ENCODE measurements at regions not wholly inside any gene's neighbourhood (a gene's known extent, or its start where the extent isn't known, plus 50 kb on each side); places are given as distances from the start of the nearest gene placed in this dataset.
"Not testable (repeated sequence)": the region's sequence is repeated elsewhere in the genome, so short reads cannot be mapped to it uniquely, and the experiment has no call there.

GRCh38 chr7:96558530-96558929, 151.1 kb downstream of the SEM1 start:
- no peak for DNase-seq

DNA sequence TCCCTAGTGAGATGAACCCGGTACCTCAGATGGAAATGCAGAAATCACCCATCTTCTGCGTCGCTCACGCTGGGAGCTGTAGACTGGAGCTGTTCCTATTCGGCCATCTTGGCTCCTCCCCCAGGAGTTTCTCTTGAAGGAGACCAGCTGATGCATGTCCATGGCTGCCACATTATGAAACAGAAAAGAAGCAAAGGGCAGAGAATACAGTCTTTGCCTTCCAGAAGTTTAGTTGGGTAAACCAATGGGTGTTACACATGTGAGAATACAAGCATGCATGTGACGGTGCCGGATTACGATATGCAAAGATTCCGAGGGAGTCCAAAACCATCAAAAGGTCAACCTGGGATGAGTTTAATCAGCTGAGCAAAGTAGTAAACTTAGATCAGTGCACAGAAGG, 151.6 kb downstream of the SEM1 start:
- DNase-seq, result no peak

- not testable (repeated sequence) for DNase-seq
Observed at GRCh38 chr7:96557598-96557997, 152.0 kb downstream of the SEM1 start.

- DNase-seq, result peak; percentile 39
Observed at GRCh38 chr7:96548664-96549063, 161.0 kb downstream of the SEM1 start.

DNA sequence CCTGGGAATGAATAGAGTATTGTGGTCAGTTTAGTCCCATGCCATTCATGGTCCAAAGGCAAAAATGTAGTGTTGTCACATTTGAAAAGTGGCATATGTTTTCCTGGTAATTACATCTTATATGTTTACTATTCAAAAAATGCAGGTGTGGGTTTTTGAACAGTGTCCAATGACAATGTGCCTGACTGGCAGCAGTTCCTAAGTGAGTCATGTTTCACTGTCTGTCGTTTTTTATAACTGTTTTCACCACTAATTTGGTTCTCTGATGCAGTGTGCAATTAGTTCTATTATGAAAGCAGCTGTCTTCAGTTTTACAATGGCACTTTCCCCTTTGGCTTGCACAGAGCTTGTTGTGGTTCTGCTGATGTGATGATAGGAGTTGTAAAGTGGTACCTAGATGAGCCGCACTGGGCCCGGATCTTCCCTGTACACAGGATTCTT, 162.3 kb downstream of the SEM1 start:
- DNase-seq, result peak; percentile 96

- no peak for DNase-seq
Observed at GRCh38 chr7:96546426-96546825, 163.2 kb downstream of the SEM1 start.

DNA sequence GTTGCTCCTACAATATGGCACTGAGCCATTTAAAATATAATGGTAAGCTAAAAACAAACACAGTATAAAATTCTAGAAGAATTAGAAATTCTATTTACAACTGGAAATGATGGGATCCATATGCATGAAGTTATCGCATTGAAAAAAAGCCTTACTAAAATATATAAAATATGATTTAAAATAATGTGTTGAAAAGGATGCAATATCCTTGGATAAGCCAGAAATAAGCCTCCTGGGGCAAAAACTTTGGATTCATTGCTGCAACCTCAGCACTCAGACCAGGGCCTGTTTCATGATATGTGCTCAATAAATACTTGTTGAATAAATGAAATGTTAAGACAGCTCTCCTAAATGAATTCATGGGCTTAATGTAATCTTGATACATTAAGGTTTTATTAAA, 170.2 kb downstream of the SEM1 start:
- DNase-seq, result no peak

GRCh38 chr7:96538632-96539031, 171.0 kb downstream of the SEM1 start:
- no peak for DNase-seq

DNA sequence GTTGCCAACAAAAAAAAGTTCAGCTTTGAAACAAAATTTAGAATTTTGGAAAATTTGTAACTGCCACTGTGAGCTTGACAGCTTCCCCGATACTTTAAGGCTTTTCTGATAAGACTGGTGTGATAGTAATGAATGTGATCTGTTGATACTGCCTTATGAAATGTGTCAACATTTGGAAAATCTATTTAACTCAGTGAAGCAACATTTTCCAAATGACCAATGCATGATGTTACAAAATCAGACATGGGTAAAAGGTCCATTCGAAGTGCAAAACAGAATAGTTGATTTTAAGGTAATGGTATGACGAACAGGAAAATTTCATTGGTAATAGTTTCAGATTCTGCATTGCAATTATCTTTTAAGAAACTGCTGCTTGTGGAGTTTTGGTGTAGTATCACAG, 175.4 kb downstream of the SEM1 start:
- DNase-seq, result no peak

DNA sequence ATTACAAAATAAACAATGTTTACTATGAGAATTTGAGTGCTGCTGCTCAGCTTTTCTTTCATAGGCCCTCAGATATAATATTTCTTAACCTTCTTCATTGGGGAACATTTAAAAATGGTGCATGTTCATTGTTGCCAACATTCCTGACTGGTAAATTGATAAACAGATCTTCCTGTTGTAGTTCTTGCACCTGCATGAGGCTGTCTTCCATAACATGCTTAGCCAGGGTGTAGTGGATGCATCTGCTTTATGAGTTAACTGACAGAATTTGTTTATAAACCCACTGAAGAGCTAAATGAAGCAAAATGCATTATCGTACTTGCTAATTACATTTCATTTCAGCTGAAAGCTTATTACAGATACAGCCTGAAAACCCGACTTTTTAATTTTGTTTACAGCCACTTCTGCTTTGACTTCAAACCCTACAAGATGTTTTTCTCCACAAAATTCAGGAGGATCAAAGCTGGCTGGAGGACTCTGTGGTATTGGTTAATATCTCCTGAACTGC, 177.2 kb downstream of the SEM1 start:
- no peak for DNase-seq

- no peak for DNase-seq
Observed at GRCh38 chr7:96531331-96531730, 178.3 kb downstream of the SEM1 start.

DNA sequence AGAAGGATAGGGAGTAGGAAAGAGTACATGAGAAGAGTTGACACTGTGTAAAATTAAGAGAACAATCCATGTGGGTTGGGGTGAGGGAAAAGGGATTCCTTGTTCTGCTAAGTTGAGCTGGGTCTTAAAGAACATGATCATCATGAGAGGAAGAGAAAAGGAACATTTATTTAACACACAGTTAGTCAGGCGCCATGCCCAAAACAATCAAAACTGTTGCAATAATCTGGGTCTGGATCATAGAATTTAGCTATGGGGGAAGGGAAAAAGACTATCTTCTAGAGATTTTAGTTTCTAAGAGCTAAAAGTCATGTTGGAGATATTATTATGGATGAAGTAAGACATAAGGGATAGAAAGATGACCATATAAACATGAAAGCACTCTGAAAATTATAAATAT, 178.9 kb downstream of the SEM1 start:
- DNase-seq, result no peak

- peak; percentile 9 for DNase-seq
Observed at GRCh38 chr7:96527133-96527827, 182.4 kb downstream of the SEM1 start.

DNA sequence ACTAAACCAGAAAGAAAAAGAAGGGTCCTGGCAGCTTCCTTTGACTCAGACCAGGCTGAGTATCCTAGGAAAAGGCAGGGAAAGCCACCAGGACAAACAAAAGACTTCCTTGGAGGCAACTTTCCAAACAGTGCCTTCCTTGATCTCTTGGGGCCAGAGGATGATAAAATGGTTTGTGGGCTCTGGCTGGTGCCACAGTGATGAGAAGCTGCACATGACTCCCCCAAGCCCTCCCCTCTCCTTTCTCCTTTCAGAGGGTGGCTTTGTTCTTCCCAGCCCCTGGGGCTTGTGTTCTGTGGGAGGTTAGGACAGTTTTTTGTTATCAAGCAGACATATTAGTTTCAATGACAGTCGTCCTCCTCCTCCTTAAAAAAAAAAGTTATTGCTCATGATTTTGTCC, 183.2 kb downstream of the SEM1 start:
- no peak for DNase-seq

DNA sequence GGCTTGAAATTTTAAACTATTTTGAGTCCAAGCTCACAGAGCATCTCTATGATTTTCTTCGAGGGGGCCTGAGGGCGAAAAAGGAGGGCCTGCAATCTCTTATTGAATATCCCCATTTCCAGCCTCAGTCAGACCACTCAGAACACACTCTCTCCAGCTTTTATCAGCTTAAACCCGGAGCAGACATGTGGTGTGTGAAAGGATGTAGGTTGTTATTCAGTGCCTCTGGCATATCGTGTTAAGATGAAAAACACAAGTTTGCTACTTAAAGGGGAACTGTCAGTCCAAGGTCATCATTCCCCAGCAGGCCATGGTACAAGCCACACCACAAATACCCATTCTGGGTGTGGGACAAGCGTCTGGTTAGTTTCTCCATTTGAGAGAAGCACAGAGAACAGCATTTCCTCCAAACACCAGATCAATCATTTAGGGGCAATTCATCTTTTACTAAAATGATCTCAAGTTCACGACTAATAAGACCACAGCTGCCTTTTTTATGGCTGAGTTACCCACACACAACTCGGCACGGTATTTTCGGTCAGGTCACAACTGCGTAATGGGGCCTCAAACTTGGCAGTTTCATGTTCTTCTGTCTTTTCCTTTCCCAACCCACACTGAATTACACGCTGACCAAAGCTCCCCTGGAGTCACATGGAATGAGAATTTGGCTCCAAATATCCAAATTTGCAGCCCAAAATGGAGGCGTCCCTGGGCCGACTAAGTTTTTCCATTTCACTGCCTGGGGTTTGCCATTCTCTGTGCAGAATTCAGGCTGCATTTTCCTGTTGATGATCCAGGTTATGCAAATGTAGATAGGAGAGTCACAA, 188.4 kb downstream of the SEM1 start:
- DNase-seq, result no peak

GRCh38 chr7:96508371-96508770, 186.5 kb upstream of the SLC25A13 start:
- DNase-seq, result peak; percentile 96

GRCh38 chr7:96503597-96503996, 181.7 kb upstream of the SLC25A13 start:
- no peak for DNase-seq

DNA sequence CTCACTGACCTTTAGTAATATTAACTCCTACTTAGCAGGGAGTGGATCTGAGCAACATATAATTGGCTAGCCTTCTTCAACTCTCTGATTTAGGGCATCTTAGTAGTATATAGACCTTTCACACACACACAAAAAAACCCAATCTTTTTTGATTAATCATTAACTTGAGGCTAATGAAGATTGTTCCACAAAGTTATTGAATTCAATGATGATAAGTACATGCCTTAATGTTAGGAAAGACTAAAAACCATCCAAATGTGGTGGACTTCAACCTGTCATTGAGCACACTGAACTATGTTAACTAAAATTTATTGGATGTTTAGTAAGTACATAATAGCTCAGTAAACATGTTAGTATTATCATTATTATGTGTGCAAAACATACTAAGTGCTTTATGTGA, 179.4 kb upstream of the SLC25A13 start:
- no peak for DNase-seq

GRCh38 chr7:96499532-96499931, 177.6 kb upstream of the SLC25A13 start:
- DNase-seq, result no peak

DNA sequence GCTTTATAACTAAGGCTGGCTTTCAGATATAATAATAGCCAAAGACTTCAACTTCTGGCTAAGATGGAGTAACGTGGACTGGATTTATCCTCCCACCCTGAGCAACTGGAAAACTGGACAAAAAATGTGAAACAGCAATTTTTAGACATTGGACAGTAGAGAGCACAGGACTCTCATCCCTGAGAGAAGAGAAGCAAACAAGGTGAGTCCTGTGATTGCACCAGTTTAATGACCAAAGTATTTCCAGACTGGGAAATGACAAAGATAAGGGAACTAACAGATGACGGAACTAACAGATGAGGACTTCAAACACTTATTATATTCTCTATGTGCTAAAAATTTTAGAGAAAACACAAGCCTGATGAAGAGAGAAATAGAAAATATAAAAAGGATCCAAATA, 175.7 kb upstream of the SLC25A13 start:
- no peak for DNase-seq

DNA sequence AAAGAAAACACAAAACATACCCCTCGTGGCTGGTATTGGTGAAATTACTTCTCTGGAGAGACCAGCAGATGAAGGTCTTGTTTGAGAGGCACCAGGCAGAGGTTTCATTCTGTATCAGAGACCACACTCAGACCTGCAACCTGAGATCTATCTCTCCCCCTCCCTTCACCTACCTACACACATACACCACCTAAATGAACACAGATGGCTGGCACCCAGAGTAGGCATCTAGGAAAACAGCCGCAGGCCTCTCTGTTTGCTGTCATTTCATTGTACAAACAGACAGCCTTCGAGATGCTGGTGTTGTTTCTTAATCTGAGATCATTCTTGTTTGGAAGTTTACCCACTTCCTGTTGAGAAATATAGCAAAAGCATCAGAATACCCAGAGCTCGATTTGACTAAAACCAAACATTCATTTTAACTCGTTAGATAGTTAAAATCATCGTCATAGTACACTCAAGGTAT, 173.9 kb upstream of the SLC25A13 start:
- DNase-seq, result peak; percentile 84

DNA sequence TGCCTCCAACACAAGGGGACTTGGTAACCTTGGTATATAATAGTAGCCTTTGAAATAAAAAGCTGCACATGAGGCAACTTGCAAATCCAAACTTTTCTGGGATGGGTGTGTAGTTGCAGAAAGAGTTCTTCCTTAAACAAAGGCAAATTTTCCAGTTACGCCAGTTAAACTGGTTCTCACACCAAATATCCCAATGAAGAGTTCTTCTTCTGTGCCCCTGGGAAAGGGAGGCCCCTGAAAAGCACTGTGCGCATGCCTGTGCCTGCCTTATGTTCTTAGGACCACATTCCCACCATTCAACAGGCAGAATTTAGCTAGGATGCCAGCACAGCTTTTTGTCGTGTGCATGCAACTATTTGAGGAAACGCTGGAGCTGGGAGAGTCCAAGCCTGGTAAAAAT, 164.8 kb upstream of the SLC25A13 start:
- DNase-seq, result no peak

DNA sequence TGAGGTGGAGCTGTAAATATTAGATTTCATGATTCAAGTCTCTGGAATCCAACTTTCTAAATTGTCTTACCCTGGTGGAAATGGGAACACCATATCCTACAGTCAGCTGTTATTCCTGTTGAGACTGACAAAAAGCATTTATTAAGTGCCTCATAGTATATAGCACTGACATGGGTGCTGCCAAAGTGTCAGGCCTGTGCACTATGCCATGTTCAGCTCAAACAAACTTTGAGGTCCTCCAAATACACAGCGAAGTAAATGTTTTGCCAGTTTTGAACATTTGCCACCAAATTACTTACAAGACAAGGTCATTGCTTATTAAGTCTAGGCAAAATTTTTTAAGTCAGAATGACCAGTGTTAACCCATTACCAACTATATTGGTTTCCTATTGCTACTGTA, 162.9 kb upstream of the SLC25A13 start:
- DNase-seq, result no peak

GRCh38 chr7:96484091-96484490, 162.2 kb upstream of the SLC25A13 start:
- no peak for DNase-seq

All from NCI-H1105 treated with DMSO at 0.1 percent for 48 hours (cell line).